HEK293 (cell line): ENCODE measurements at regions not wholly inside any gene's neighbourhood (a gene's known extent, or its start where the extent isn't known, plus 50 kb on each side); places are given as distances from the start of the nearest gene placed in this dataset.

Experiments used
- CTCF ChIA-PET: fragments of 350-600 bp; formaldehyde crosslinking; extraction: SDS; loops from one replicate; lab custom pipeline; 2021; ENCODE audit warnings: antibody characterized with exemption; lab: Yijun Ruan, JAX
- POLR2A ChIA-PET: fragments of 300-600 bp; formaldehyde crosslinking; extraction: SDS; loops from one replicate; lab custom pipeline; 2020; ENCODE audit warnings: antibody characterized with exemption, inconsistent platforms; lab: Yijun Ruan, JAX
- H3K27ac ChIP-seq: fragments of 200-500 bp; sonication (Bioruptor generic); 2 replicates; pipeline ENCODE4 v1.5.1; 2014; ENCODE audit warnings: low read depth, low read length, control low read depth, inconsistent platforms; ENCODE audit errors: extremely low read depth
- H3K36me3 ChIP-seq, 2 experiments: fragments of 200-500 bp in 1 of 2; sonication (Bioruptor generic) in 1 of 2; 1 replicate in 1 of 2; 2 replicates in 1 of 2; pipeline ENCODE4 v1.5.1; 2014 to 2017; ENCODE audit warnings: inconsistent platforms in 2 of 2, low read length in 2 of 2; ENCODE audit not compliant: control insufficient read depth in 2 of 2, insufficient read depth in 1 of 2
- H3K4me1 ChIP-seq: fragments of 200-500 bp; sonication (Bioruptor generic); 2 replicates; pipeline ENCODE4 v1.5.1; 2014; ENCODE audit warnings: mild to moderate bottlenecking, low read length, inconsistent platforms; ENCODE audit not compliant: control insufficient read depth, insufficient read depth
- H3K4me3 ChIP-seq: 2 replicates; pipeline ENCODE4 v1.5.1; 2011; ENCODE audit warnings: low read depth, mild to moderate bottlenecking, control low read depth, low read length, moderate library complexity
- H3K9me3 ChIP-seq: fragments of 200-500 bp; sonication (Bioruptor generic); 2 replicates; pipeline ENCODE4 v1.5.1; 2014; ENCODE audit warnings: low read depth, low read length, inconsistent platforms; ENCODE audit not compliant: control insufficient read depth, insufficient read depth
- EGR2 ChIP-seq: fragments of 450-650 bp; formaldehyde crosslinking; IDR thresholded peaks from 2 replicates; pipeline ENCODE4 v1.5.1; 2016; ENCODE audit warnings: low read depth, missing biosample characterization, missing genetic modification characterization
- ZBTB20 ChIP-seq: fragments of 450-650 bp; formaldehyde crosslinking; IDR thresholded peaks from 2 replicates; pipeline ENCODE4 v1.5.1; 2016; ENCODE audit warnings: missing biosample characterization, missing genetic modification characterization
- ZBTB6 ChIP-seq: fragments of 450-650 bp; formaldehyde crosslinking; IDR thresholded peaks from 2 replicates; pipeline ENCODE4 v1.5.1; 2017; ENCODE audit warnings: missing biosample characterization, missing genetic modification characterization
- ZFP3 ChIP-seq: fragments of 450-650 bp; formaldehyde crosslinking; IDR thresholded peaks from 2 replicates; pipeline ENCODE4 v1.5.1; 2016; ENCODE audit warnings: low read depth, missing biosample characterization, missing genetic modification characterization
- ZNF133 ChIP-seq: fragments of 450-650 bp; formaldehyde crosslinking; IDR thresholded peaks from 2 replicates; pipeline ENCODE4 v1.5.1; 2016; ENCODE audit warnings: missing biosample characterization, missing genetic modification characterization
- ZNF16 ChIP-seq: fragments of 450-650 bp; formaldehyde crosslinking; IDR thresholded peaks from 2 replicates; pipeline ENCODE4 v1.5.1; 2016; ENCODE audit warnings: low read depth, missing biosample characterization, missing genetic modification characterization
- ZNF211 ChIP-seq: fragments of 450-650 bp; formaldehyde crosslinking; IDR thresholded peaks from 2 replicates; pipeline ENCODE4 v1.5.1; 2016; ENCODE audit warnings: low read depth, missing biosample characterization, missing genetic modification characterization
- ZNF324 ChIP-seq: fragments of 450-650 bp; formaldehyde crosslinking; IDR thresholded peaks from 2 replicates; pipeline ENCODE4 v1.5.1; 2016; ENCODE audit warnings: missing biosample characterization, missing genetic modification characterization
- ZNF341 ChIP-seq: fragments of 450-650 bp; formaldehyde crosslinking; IDR thresholded peaks from 2 replicates; pipeline ENCODE4; 2016; ENCODE audit warnings: low read depth, missing biosample characterization, missing genetic modification characterization
- ZNF37A ChIP-seq: fragments of 450-650 bp; IDR thresholded peaks from 2 replicates; pipeline ENCODE4 v1.5.1; 2018; ENCODE audit warnings: missing biosample characterization, missing genetic modification characterization
- ZNF449 ChIP-seq: fragments of 450-650 bp; formaldehyde crosslinking; IDR thresholded peaks from 2 replicates; pipeline ENCODE4 v1.5.1; 2017; ENCODE audit warnings: missing biosample characterization, mild to moderate bottlenecking, missing genetic modification characterization, moderate library complexity
- ZNF514 ChIP-seq: fragments of 450-650 bp; formaldehyde crosslinking; IDR thresholded peaks from 2 replicates; pipeline ENCODE4 v1.5.1; 2016; ENCODE audit warnings: missing biosample characterization, missing genetic modification characterization
- ZNF518A ChIP-seq: fragments of 450-650 bp; formaldehyde crosslinking; conservative IDR thresholded peaks from 2 replicates; pipeline ENCODE4 v1.5.1; 2016; ENCODE audit warnings: low read depth, missing biosample characterization, missing genetic modification characterization
- ZNF548 ChIP-seq: fragments of 450-650 bp; formaldehyde crosslinking; IDR thresholded peaks from 2 replicates; pipeline ENCODE4 v1.5.1; 2016; ENCODE audit warnings: missing biosample characterization, missing genetic modification characterization
- ZNF561 ChIP-seq: fragments of 450-650 bp; IDR thresholded peaks from 2 replicates; pipeline ENCODE4 v1.5.1; 2018; ENCODE audit warnings: missing biosample characterization, missing genetic modification characterization, borderline replicate concordance
- ZNF585B ChIP-seq: fragments of 450-650 bp; formaldehyde crosslinking; IDR thresholded peaks from 2 replicates; pipeline ENCODE4 v1.5.1; 2016; ENCODE audit warnings: missing biosample characterization, missing genetic modification characterization
- ZNF596 ChIP-seq: fragments of 450-650 bp; IDR thresholded peaks from 2 replicates; pipeline ENCODE4 v1.5.0; 2018; ENCODE audit warnings: missing biosample characterization, mild to moderate bottlenecking, missing genetic modification characterization, moderate library complexity
- ZNF629 ChIP-seq: fragments of 450-650 bp; formaldehyde crosslinking; IDR thresholded peaks from 2 replicates; pipeline ENCODE4 v1.5.1; 2017; ENCODE audit warnings: missing biosample characterization, missing genetic modification characterization
- ZNF658 ChIP-seq: fragments of 450-650 bp; formaldehyde crosslinking; IDR thresholded peaks from 2 replicates; pipeline ENCODE4; 2016; ENCODE audit warnings: missing biosample characterization, missing genetic modification characterization
- ZNF76 ChIP-seq: fragments of 450-650 bp; formaldehyde crosslinking; IDR thresholded peaks from 2 replicates; pipeline ENCODE4; 2016; ENCODE audit warnings: low read depth, missing biosample characterization, missing genetic modification characterization, borderline replicate concordance
- TF ChIP-seq, protein P1 (sequence below): fragments of 450-650 bp; formaldehyde crosslinking; IDR thresholded peaks from 2 replicates; pipeline ENCODE4 v1.5.1; 2016; ENCODE audit warnings: missing biosample characterization, missing genetic modification characterization
- TF ChIP-seq, protein P2 (sequence below): fragments of 450-650 bp; formaldehyde crosslinking; IDR thresholded peaks from 2 replicates; pipeline ENCODE4 v1.5.1; 2016; ENCODE audit warnings: missing biosample characterization, missing genetic modification characterization, borderline replicate concordance

DNA sequence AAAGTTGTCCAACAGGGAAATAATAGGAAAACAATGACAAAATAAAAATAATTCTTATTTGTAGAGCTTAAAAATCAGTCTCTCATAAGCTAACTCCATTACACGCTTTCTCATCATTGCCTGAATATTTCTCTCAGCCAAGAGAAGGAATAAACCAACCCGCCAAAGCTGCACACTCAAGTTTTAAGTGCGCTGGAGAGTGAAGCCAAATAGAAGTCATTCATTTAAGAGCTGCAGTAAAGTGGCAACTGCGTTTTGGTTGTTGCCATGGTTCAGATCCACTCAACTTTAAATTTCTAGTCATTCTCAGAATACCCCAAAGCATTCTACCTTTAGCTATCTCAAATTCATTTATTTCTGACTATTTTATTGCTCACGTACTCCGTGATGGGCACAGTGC, 230.7 kb downstream of the CBLN4 start:
- no peaks in the 10 kb centered on the region for H3K9me3 ChIP-seq
- no peak overlapping the region for H3K27ac ChIP-seq
- TF ChIP-seq ZNF514 (tag by site-specific recombination) (no peak), ZNF548 (tag by site-specific recombination) (no peak), ZNF585B (tag by site-specific recombination) (no peak), ZNF449 (no peak), ZNF324 (tag by site-specific recombination) (no peak), ZNF133 (tag by site-specific recombination) (no peak), ZBTB20 (no peak), ZNF341 (tag by site-specific recombination) (no peak), ZFP3 (no peak), EGR2 (no peak), ZBTB6 (tag by site-specific recombination) (no peak), ZNF658 (no peak), ZNF16 (tag by site-specific recombination) (no peak), ZNF37A (no peak), ZNF518A (tag by site-specific recombination) (no peak), ZNF596 (tag by site-specific recombination) (no peak)
- TF ChIP-seq, protein P1, sequence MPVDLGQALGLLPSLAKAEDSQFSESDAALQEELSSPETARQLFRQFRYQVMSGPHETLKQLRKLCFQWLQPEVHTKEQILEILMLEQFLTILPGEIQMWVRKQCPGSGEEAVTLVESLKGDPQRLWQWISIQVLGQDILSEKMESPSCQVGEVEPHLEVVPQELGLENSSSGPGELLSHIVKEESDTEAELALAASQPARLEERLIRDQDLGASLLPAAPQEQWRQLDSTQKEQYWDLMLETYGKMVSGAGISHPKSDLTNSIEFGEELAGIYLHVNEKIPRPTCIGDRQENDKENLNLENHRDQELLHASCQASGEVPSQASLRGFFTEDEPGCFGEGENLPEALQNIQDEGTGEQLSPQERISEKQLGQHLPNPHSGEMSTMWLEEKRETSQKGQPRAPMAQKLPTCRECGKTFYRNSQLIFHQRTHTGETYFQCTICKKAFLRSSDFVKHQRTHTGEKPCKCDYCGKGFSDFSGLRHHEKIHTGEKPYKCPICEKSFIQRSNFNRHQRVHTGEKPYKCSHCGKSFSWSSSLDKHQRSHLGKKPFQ (tag by site-specific recombination), result no peak
- no peaks in the 10 kb centered on the region for H3K4me1 ChIP-seq
- CTCF ChIA-PET, result no interaction called here
- no peak overlapping the region for H3K4me3 ChIP-seq
- no peaks in the 10 kb centered on the region for H3K36me3 ChIP-seq
- POLR2A ChIA-PET, result no interaction called here

- CTCF ChIA-PET, result no interaction called here
- no peak overlapping the region for H3K27ac ChIP-seq
- POLR2A ChIA-PET, result no interaction called here
- no peaks in the 10 kb centered on the region for H3K36me3 ChIP-seq
- H3K4me3 ChIP-seq, result no peak overlapping the region
- no peaks in the 10 kb centered on the region for H3K4me1 ChIP-seq
- H3K9me3 ChIP-seq, result no peaks in the 10 kb centered on the region
- TF ChIP-seq ZNF561 (tag by site-specific recombination) (no peak), ZNF76 (tag by site-specific recombination) (no peak), ZNF629 (tag by site-specific recombination) (no peak), ZNF211 (no peak)
- TF ChIP-seq, protein P2, sequence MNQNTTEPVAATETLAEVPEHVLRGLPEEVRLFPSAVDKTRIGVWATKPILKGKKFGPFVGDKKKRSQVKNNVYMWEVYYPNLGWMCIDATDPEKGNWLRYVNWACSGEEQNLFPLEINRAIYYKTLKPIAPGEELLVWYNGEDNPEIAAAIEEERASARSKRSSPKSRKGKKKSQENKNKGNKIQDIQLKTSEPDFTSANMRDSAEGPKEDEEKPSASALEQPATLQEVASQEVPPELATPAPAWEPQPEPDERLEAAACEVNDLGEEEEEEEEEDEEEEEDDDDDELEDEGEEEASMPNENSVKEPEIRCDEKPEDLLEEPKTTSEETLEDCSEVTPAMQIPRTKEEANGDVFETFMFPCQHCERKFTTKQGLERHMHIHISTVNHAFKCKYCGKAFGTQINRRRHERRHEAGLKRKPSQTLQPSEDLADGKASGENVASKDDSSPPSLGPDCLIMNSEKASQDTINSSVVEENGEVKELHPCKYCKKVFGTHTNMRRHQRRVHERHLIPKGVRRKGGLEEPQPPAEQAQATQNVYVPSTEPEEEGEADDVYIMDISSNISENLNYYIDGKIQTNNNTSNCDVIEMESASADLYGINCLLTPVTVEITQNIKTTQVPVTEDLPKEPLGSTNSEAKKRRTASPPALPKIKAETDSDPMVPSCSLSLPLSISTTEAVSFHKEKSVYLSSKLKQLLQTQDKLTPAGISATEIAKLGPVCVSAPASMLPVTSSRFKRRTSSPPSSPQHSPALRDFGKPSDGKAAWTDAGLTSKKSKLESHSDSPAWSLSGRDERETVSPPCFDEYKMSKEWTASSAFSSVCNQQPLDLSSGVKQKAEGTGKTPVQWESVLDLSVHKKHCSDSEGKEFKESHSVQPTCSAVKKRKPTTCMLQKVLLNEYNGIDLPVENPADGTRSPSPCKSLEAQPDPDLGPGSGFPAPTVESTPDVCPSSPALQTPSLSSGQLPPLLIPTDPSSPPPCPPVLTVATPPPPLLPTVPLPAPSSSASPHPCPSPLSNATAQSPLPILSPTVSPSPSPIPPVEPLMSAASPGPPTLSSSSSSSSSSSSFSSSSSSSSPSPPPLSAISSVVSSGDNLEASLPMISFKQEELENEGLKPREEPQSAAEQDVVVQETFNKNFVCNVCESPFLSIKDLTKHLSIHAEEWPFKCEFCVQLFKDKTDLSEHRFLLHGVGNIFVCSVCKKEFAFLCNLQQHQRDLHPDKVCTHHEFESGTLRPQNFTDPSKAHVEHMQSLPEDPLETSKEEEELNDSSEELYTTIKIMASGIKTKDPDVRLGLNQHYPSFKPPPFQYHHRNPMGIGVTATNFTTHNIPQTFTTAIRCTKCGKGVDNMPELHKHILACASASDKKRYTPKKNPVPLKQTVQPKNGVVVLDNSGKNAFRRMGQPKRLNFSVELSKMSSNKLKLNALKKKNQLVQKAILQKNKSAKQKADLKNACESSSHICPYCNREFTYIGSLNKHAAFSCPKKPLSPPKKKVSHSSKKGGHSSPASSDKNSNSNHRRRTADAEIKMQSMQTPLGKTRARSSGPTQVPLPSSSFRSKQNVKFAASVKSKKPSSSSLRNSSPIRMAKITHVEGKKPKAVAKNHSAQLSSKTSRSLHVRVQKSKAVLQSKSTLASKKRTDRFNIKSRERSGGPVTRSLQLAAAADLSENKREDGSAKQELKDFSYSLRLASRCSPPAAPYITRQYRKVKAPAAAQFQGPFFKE, result no peak
Observed at GRCh38 chr20:55761797-55762196, 243.5 kb downstream of the CBLN4 start.
